Vagina (tissue), 2 donors: ENCODE measurements at regions not wholly inside any gene's neighbourhood (a gene's known extent, or its start where the extent isn't known, plus 50 kb on each side); places are given as distances from the start of the nearest gene placed in this dataset.

Experiments
- DNase-seq, 2 donors: peaks; one replicate each; pipeline ENCODE4 v3.0.0-alpha.2; 2017; ENCODE audit errors: extremely low spot score in 2 of 2
- H3K27ac ChIP-seq: fragments of 200-600 bp; sonication (generic); one replicate; pipeline ENCODE4 v1.5.1; 2019
- H3K27me3 ChIP-seq: fragments of 200-600 bp; sonication (generic); one replicate; pipeline ENCODE4 v1.5.1; 2019
- H3K36me3 ChIP-seq, 2 donors: fragments of 200-600 bp; sonication (generic); one replicate each; pipeline ENCODE4 v1.5.1; 2017 to 2019
- H3K4me1 ChIP-seq: fragments of 200-600 bp; sonication (generic); one replicate; pipeline ENCODE4 v1.5.1; 2019
- H3K4me3 ChIP-seq, 2 donors: fragments of 200-600 bp; sonication (generic); 1 replicate in 1 of 2; 2 replicates in 1 of 2; pipeline ENCODE4 v1.5.1; 2016 to 2019
- H3K9me3 ChIP-seq: fragments of 200-600 bp; sonication (generic); one replicate; pipeline ENCODE4 v1.5.1; 2019
- POLR2A ChIP-seq, 2 donors: fragments of 450-650 bp; IDR thresholded peaks; one replicate each; pipeline ENCODE4 v1.6.1; 2017; ENCODE audit warnings: antibody characterized with exemption in 2 of 2, mild to moderate bottlenecking in 2 of 2, moderate library complexity in 2 of 2
- POLR2AphosphoS5 ChIP-seq, 2 donors: sonication (generic); formaldehyde crosslinking; IDR thresholded peaks; one replicate each; pipeline ENCODE4 v1.9.0; 2017; ENCODE audit warnings: antibody characterized with exemption in 2 of 2, mild to moderate bottlenecking in 2 of 2, low read depth in 1 of 2; ENCODE audit not compliant: insufficient read depth in 1 of 2
- intact Hi-C: fragments of 100-400 bp; cut with DNase I; formaldehyde crosslinking; loops from one replicate; pipeline ENCODE4 v1.15.1; 2023
- TF ChIP-seq, protein P1 (sequence below), 3 experiments: fragments of 450-650 bp in 2 of 3; fragments of 200-600 bp in 1 of 3; sonication (generic) in 1 of 3; IDR thresholded peaks; one replicate each; pipeline ENCODE4 v1.5.1; 2017 to 2019; ENCODE audit warnings: antibody characterized with exemption in 3 of 3, mild to moderate bottlenecking in 2 of 3, moderate library complexity in 2 of 3

DNA sequence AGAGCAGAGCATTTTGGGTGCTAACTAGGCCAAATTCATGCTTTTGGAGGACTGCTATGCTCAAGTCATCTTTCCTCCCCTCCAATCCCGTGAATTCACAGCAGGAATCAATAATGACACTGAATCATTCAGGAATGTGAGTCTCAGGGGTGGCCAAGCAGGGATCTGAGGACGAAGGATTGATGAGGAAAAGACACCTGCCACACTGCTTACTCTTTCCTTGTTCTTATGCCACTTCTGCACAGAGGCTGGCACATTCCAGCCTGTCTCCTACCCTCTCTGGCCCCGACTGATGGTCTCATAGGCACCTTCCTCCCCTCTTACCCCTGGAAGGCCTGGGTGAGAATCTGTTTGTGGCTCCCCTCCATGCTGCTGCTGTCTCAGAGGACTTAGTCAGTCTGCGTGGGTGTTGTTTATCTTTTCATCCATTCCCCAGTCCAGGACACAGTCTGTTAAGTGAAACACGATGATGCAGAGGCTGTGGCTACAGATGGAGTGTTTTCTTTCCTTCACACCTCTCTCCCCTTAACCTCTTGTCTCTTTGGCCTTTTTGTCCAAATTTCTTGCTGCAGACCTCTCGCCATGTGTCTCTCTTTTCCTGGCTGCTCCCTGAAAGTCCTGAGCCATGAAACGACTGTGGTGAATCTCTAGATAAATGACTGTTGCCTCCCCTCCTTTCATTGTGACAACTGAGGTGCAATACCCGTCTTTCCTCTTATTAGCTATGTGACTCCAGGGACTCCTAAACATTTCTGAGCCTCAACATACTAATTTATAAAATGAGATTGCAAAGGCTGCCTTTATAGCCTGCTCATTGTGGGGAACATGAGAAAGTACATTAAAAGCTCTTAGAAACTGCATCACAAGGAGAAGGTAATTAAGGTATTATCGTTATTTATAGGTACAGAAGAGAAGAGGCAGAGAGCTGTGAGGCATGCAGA lies 86.9 kb downstream of the RDH14 start:
- TF ChIP-seq POLR2A (IDR thresholded peaks at IDR 0.05) (no peak), POLR2AphosphoS5 (IDR thresholded peaks at IDR 0.05; ENCODE audit: insufficient read depth in 1 of 2, low read depth in 1 of 2) (no peak)
- TF ChIP-seq, protein P1, sequence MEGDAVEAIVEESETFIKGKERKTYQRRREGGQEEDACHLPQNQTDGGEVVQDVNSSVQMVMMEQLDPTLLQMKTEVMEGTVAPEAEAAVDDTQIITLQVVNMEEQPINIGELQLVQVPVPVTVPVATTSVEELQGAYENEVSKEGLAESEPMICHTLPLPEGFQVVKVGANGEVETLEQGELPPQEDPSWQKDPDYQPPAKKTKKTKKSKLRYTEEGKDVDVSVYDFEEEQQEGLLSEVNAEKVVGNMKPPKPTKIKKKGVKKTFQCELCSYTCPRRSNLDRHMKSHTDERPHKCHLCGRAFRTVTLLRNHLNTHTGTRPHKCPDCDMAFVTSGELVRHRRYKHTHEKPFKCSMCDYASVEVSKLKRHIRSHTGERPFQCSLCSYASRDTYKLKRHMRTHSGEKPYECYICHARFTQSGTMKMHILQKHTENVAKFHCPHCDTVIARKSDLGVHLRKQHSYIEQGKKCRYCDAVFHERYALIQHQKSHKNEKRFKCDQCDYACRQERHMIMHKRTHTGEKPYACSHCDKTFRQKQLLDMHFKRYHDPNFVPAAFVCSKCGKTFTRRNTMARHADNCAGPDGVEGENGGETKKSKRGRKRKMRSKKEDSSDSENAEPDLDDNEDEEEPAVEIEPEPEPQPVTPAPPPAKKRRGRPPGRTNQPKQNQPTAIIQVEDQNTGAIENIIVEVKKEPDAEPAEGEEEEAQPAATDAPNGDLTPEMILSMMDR (IDR thresholded peaks at IDR 0.05): no peak
- intact Hi-C loops: no loop called here
- H3K9me3 ChIP-seq: no peaks in the 10 kb centered on the region
- H3K27ac ChIP-seq: no peak overlapping the region
- no peaks in the 10 kb centered on the region for H3K36me3 ChIP-seq
- H3K4me1 ChIP-seq: peaks cover 12% of the 10 kb centered on the region
- no peak for DNase-seq
- H3K27me3 ChIP-seq: no peaks in the 10 kb centered on the region
- no peak overlapping the region for H3K4me3 ChIP-seq

GRCh38 chr2:18467749-18468360 lies 92.6 kb downstream of the RDH14 start:
- intact Hi-C loops: no loop called here
- TF ChIP-seq, protein P1 (IDR thresholded peaks at IDR 0.05): no peak
- TF ChIP-seq POLR2AphosphoS5 (IDR thresholded peaks at IDR 0.05; ENCODE audit: insufficient read depth in 1 of 2, low read depth in 1 of 2): no peak
- TF ChIP-seq POLR2A (IDR thresholded peaks at IDR 0.05): no peak
- DNase-seq: no peak
- no peak overlapping the region for H3K27ac ChIP-seq
- no peak overlapping the region for H3K4me3 ChIP-seq
- H3K27me3 ChIP-seq: no peaks in the 10 kb centered on the region
- H3K36me3 ChIP-seq: no peaks in the 10 kb centered on the region
- H3K4me1 ChIP-seq: no peaks in the 10 kb centered on the region
- no peaks in the 10 kb centered on the region for H3K9me3 ChIP-seq

- Histone ChIP-seq H3K4me1 (no peaks in the 10 kb centered on the region), H3K36me3 (no peaks in the 10 kb centered on the region), H3K9me3 (no peaks in the 10 kb centered on the region), H3K27me3 (no peaks in the 10 kb centered on the region), H3K4me3 (no peak overlapping the region), H3K27ac (no peak overlapping the region)
- TF ChIP-seq POLR2A (IDR thresholded peaks at IDR 0.05) (no peak), POLR2AphosphoS5 (IDR thresholded peaks at IDR 0.05; ENCODE audit: insufficient read depth in 1 of 2, low read depth in 1 of 2) (no peak)
- TF ChIP-seq, protein P1 (IDR thresholded peaks at IDR 0.05): no peak
- intact Hi-C loops: no loop called here
- no peak for DNase-seq
Measured at GRCh38 chr2:18465979-18466378, 94.5 kb downstream of the RDH14 start.

GRCh38 chr2:18464913-18465312 lies 95.5 kb downstream of the RDH14 start:
- no peak overlapping the region for H3K27ac ChIP-seq
- intact Hi-C loops: no loop called here
- no peaks in the 10 kb centered on the region for H3K27me3 ChIP-seq
- DNase-seq: no peak
- H3K4me3 ChIP-seq: no peak overlapping the region
- no peaks in the 10 kb centered on the region for H3K4me1 ChIP-seq
- no peaks in the 10 kb centered on the region for H3K9me3 ChIP-seq
- TF ChIP-seq POLR2A (IDR thresholded peaks at IDR 0.05) (no peak), POLR2AphosphoS5 (IDR thresholded peaks at IDR 0.05; ENCODE audit: insufficient read depth in 1 of 2, low read depth in 1 of 2) (no peak)
- TF ChIP-seq, protein P1 (IDR thresholded peaks at IDR 0.05): no peak
- H3K36me3 ChIP-seq: no peaks in the 10 kb centered on the region

DNA sequence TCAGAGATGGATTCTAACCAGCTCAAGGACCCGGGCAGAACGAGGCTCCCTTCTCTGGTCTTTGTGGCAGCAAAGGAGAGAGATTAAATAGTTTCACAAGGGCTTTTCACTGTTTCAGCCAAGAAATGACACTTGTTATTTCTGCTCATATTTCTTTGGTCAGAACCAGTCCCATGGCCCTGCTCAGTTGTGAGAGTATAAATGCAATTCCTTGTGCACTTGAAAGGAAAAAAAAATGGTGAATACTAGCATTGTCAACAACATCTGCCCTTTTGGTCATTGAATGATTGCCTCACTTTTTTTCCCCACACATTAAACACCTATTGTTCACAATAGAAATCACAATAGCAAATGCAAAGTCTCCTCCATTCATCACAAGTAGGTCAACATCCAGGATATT lies 104.4 kb downstream of the RDH14 start:
- Histone ChIP-seq H3K4me1 (no peaks in the 10 kb centered on the region), H3K27ac (peak overlapping the region; percentile 24), H3K4me3 (no peak overlapping the region), H3K36me3 (no peaks in the 10 kb centered on the region), H3K27me3 (no peaks in the 10 kb centered on the region), H3K9me3 (no peaks in the 10 kb centered on the region)
- DNase-seq: no peak
- TF ChIP-seq POLR2A (IDR thresholded peaks at IDR 0.05): no peak
- TF ChIP-seq POLR2AphosphoS5 (IDR thresholded peaks at IDR 0.05; ENCODE audit: insufficient read depth in 1 of 2, low read depth in 1 of 2): no peak
- TF ChIP-seq, protein P1 (IDR thresholded peaks at IDR 0.05): no peak
- intact Hi-C loops: no loop called here
